ENCODE measurements at regions not wholly inside any gene's neighbourhood (a gene's known extent, or its start where the extent isn't known, plus 50 kb on each side); places are given as distances from the start of the nearest gene placed in this dataset.

GRCh38 chr20:17871886-17872285 is 96.7 kb downstream of the SNX5 start:
- TF ChIP-seq POLR2A (IDR thresholded peaks at IDR 0.05) (no peak), CTCF (IDR thresholded peaks at IDR 0.05) (no peak)

Measured in breast epithelium (tissue), 3 donors.